SK-N-SH (cell line): ENCODE measurements at regions not wholly inside any gene's neighbourhood (a gene's known extent, or its start where the extent isn't known, plus 50 kb on each side); places are given as distances from the start of the nearest gene placed in this dataset.

Experiments used
- POLR2AphosphoS5 ChIP-seq: IDR thresholded peaks from 2 replicates; pipeline ENCODE4 v1.6.1; 2012; ENCODE audit warnings: low read depth, low read length
- SIN3A ChIP-seq: IDR thresholded peaks from 2 replicates; pipeline ENCODE4 v1.6.1; 2012; ENCODE audit warnings: low read depth, mild to moderate bottlenecking, low read length, moderate library complexity, borderline replicate concordance
- TF ChIP-seq, protein P1 (sequence below): fragments of 200-600 bp; sonication (generic); IDR thresholded peaks from 2 replicates; pipeline ENCODE4 v1.6.1; 2017; ENCODE audit warnings: antibody characterized with exemption, mild to moderate bottlenecking, moderate library complexity

DNA sequence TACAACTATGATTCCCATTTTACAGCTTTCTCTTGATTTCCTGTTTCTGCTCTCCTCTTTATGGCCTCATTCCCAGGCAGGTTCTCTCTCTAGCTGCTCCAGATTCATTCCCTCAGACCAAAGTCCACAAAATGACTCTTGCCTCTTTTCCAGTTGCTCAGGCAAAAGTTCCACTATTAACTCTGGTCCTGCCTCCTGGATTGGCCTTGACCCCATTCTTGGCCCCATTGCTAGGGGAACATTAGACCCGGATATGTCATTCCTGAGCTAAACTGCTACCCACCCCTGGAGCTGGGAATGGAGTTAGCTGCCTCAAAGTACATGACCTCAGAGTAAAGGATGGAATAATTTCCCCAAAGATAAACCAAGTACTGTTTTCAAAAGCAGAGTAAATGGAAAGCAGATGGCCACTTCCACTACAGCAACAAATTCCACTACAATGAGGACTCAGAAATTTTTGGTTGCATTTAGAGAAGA is 73.0 kb upstream of the GAP43 start:
- TF ChIP-seq, protein P1, sequence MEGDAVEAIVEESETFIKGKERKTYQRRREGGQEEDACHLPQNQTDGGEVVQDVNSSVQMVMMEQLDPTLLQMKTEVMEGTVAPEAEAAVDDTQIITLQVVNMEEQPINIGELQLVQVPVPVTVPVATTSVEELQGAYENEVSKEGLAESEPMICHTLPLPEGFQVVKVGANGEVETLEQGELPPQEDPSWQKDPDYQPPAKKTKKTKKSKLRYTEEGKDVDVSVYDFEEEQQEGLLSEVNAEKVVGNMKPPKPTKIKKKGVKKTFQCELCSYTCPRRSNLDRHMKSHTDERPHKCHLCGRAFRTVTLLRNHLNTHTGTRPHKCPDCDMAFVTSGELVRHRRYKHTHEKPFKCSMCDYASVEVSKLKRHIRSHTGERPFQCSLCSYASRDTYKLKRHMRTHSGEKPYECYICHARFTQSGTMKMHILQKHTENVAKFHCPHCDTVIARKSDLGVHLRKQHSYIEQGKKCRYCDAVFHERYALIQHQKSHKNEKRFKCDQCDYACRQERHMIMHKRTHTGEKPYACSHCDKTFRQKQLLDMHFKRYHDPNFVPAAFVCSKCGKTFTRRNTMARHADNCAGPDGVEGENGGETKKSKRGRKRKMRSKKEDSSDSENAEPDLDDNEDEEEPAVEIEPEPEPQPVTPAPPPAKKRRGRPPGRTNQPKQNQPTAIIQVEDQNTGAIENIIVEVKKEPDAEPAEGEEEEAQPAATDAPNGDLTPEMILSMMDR = no peak
- TF ChIP-seq POLR2AphosphoS5 (peak; percentile 46; the same call in 1 of the 2 replicates), SIN3A (no peak)
